CMK (cell line): ENCODE measurements at regions not wholly inside any gene's neighbourhood (a gene's known extent, or its start where the extent isn't known, plus 50 kb on each side); places are given as distances from the start of the nearest gene placed in this dataset.

Experiments
- DNase-seq: peaks from one replicate; pipeline ENCODE4 v3.0.0-alpha.2; 2010; ENCODE audit warnings: low read depth

- DNase-seq = no peak
These were observed 108.5 kb upstream of the PAPPA start for GRCh38 chr9:116045083-116045482.

- DNase-seq = no peak
These were observed 105.5 kb upstream of the PAPPA start for GRCh38 chr9:116048081-116048480.

- DNase-seq = no peak
These were observed 104.1 kb upstream of the PAPPA start for GRCh38 chr9:116049456-116049855.

- DNase-seq = no peak
These were observed 102.1 kb upstream of the PAPPA start for GRCh38 chr9:116051528-116051927.

GRCh38 chr9:116055536-116055935 is 98.1 kb upstream of the PAPPA start:
- no peak for DNase-seq

GRCh38 chr9:116057371-116057770 is 96.2 kb upstream of the PAPPA start:
- DNase-seq = no peak

GRCh38 chr9:116058421-116058820 is 95.2 kb upstream of the PAPPA start:
- DNase-seq = no peak

- no peak for DNase-seq
These were observed 94.1 kb upstream of the PAPPA start for GRCh38 chr9:116059466-116059865.

GRCh38 chr9:116060631-116061030 is 93.0 kb upstream of the PAPPA start:
- no peak for DNase-seq

GRCh38 chr9:116061546-116062205 is 91.9 kb upstream of the PAPPA start:
- no peak for DNase-seq

GRCh38 chr9:116062206-116062550 is 91.4 kb upstream of the PAPPA start:
- no peak for DNase-seq

GRCh38 chr9:116064970-116065369 is 88.6 kb upstream of the PAPPA start:
- DNase-seq = no peak

GRCh38 chr9:116066221-116066620 is 87.4 kb upstream of the PAPPA start:
- no peak for DNase-seq

- no peak for DNase-seq
These were observed 86.0 kb upstream of the PAPPA start for GRCh38 chr9:116067566-116067965.

GRCh38 chr9:116070256-116070914 is 83.2 kb upstream of the PAPPA start:
- no peak for DNase-seq

GRCh38 chr9:116072046-116072445 is 81.5 kb upstream of the PAPPA start:
- no peak for DNase-seq

GRCh38 chr9:116073826-116074225 is 79.8 kb upstream of the PAPPA start:
- no peak for DNase-seq

GRCh38 chr9:116074658-116075057 is 78.9 kb upstream of the PAPPA start:
- DNase-seq = no peak

- no peak for DNase-seq
These were observed 78.4 kb upstream of the PAPPA start for GRCh38 chr9:116075191-116075590.

- DNase-seq = no peak
These were observed 75.0 kb upstream of the PAPPA start for GRCh38 chr9:116078640-116079039.

GRCh38 chr9:116080561-116080960 is 73.0 kb upstream of the PAPPA start:
- DNase-seq = no peak

GRCh38 chr9:116081435-116082115 is 72.0 kb upstream of the PAPPA start:
- DNase-seq = no peak

- no peak for DNase-seq
These were observed 69.8 kb upstream of the PAPPA start for GRCh38 chr9:116083837-116084236.

- DNase-seq = no peak
These were observed 69.1 kb upstream of the PAPPA start for GRCh38 chr9:116084497-116084896.
